H1 (cell line): ENCODE measurements at regions not wholly inside any gene's neighbourhood (a gene's known extent, or its start where the extent isn't known, plus 50 kb on each side); places are given as distances from the start of the nearest gene placed in this dataset.

Experiments used
- CTCF ChIA-PET: fragments of 300-600 bp; sonication (Branson Sonifier 250); formaldehyde crosslinking; loops from one replicate; lab custom pipeline; 2021; ENCODE audit not compliant: partially characterized antibody; lab: Charles Lee
- POLR2A ChIA-PET: fragments of 300-600 bp; sonication (Branson Sonifier 250); formaldehyde crosslinking; loops from one replicate; lab custom pipeline; 2021; ENCODE audit warnings: inconsistent platforms; ENCODE audit not compliant: partially characterized antibody; lab: Charles Lee
- DNase-seq, 2 experiments: peaks; one replicate each; pipeline versions ENCODE4 v3.0.0 to v3.0.0-alpha.2; 2010 to 2022; ENCODE audit warnings: low spot score in 2 of 2, low read depth in 1 of 2, mixed read lengths in 1 of 2
- FAIRE-seq: peaks from 2 replicates; lab custom pipeline; 2011; peaks lifted over from hg19 to GRCh38; lab: Jason Lieb, UNC
- H2AFZ ChIP-seq: 2 replicates; pipeline ENCODE4 v1.8.1; 2012; ENCODE audit warnings: low read length, inconsistent platforms
- H2AK5ac ChIP-seq: 2 replicates; pipeline ENCODE4 v1.6.1; 2013; ENCODE audit warnings: low read depth, low read length
- H2BK120ac ChIP-seq: replicated peaks from 2 replicates; pipeline ENCODE3; 2013; ENCODE audit warnings: low read depth, low read length, inconsistent platforms
- H2BK12ac ChIP-seq: 2 replicates; pipeline ENCODE4 v1.6.1; 2013; ENCODE audit warnings: low read depth, low read length
- H2BK15ac ChIP-seq: 2 replicates; pipeline ENCODE4 v1.6.1; 2013; ENCODE audit warnings: low read length
- H2BK20ac ChIP-seq: 2 replicates; pipeline ENCODE4 v1.6.1; 2013; ENCODE audit warnings: low read length
- H2BK5ac ChIP-seq: 2 replicates; pipeline ENCODE4 v1.6.1; 2013; ENCODE audit warnings: low read depth, low read length
- H3K14ac ChIP-seq: 2 replicates; pipeline ENCODE4 v1.6.1; 2013; ENCODE audit warnings: inconsistent platforms; ENCODE audit not compliant: insufficient read length
- H3K18ac ChIP-seq: 2 replicates; pipeline ENCODE4 v1.6.1; 2013; ENCODE audit warnings: low read length; ENCODE audit errors: extremely low read depth
- H3K23ac ChIP-seq: 2 replicates; pipeline ENCODE4 v1.6.1; 2013; ENCODE audit warnings: inconsistent platforms; ENCODE audit not compliant: insufficient read length
- H3K23me2 ChIP-seq: 2 replicates; pipeline ENCODE4 v1.6.1; 2013; ENCODE audit warnings: low read depth, low read length
- H3K27ac ChIP-seq: 2 replicates; pipeline ENCODE4 v1.6.1; 2011; ENCODE audit warnings: low read depth, low read length, inconsistent platforms
- H3K27me3 ChIP-seq, 4 experiments: replicated peaks in 1 of 4; 1 replicate in 1 of 4; 2 replicates in 3 of 4; pipeline versions ENCODE4 v1.6.1 to v1.8.1; 2011 to 2013; ENCODE audit warnings: low read length in 3 of 4, mild to moderate bottlenecking in 3 of 4, inconsistent platforms in 2 of 4, mixed read lengths in 2 of 4, moderate library complexity in 1 of 4; ENCODE audit not compliant: control insufficient read depth in 3 of 4, insufficient read depth in 3 of 4; ENCODE audit errors: extremely low read depth in 1 of 4
- H3K36me3 ChIP-seq, 4 experiments: 2 replicates each; pipeline versions ENCODE4 v1.6.1 to v1.8.1; 2011 to 2013; ENCODE audit warnings: mild to moderate bottlenecking in 4 of 4, low read length in 3 of 4, moderate library complexity in 2 of 4, control low read depth in 1 of 4, inconsistent platforms in 1 of 4; ENCODE audit not compliant: insufficient read depth in 4 of 4, control insufficient read depth in 2 of 4
- H3K4ac ChIP-seq: replicated peaks from 2 replicates; pipeline ENCODE3; 2013; ENCODE audit warnings: low read length, low read depth, mixed read lengths, inconsistent platforms; ENCODE audit not compliant: insufficient read length
- H3K4me1 ChIP-seq, 4 experiments: replicated peaks in 1 of 4; 1 replicate in 1 of 4; 2 replicates in 3 of 4; pipeline versions ENCODE4 v1.6.1 to v1.8.1; 2011 to 2013; ENCODE audit warnings: low read length in 3 of 4, inconsistent platforms in 2 of 4, mixed read lengths in 1 of 4; ENCODE audit not compliant: insufficient read depth in 4 of 4, control insufficient read depth in 3 of 4
- H3K4me2 ChIP-seq, 2 experiments: 2 replicates each; pipeline versions ENCODE4 v1.6.1 to v1.8.1; 2011 to 2013; ENCODE audit warnings: low read depth in 2 of 2, low read length in 2 of 2, control low read depth in 1 of 2, inconsistent platforms in 1 of 2, mild to moderate bottlenecking in 1 of 2; ENCODE audit not compliant: insufficient read depth in 1 of 2
- H3K4me3 ChIP-seq, 4 experiments: fragments of 200-600, 300-600 bp in 1 of 4; sonication (generic), shearing (Covaris generic), sonication (Bioruptor Twin) in 1 of 4; 2 replicates each; pipeline versions ENCODE4 v1.5.1 to v1.8.1; 2011 to 2016; ENCODE audit warnings: low read length in 4 of 4, low read depth in 3 of 4, control low read depth in 2 of 4, inconsistent platforms in 2 of 4, mild to moderate bottlenecking in 2 of 4, mixed read lengths in 1 of 4, moderate library complexity in 1 of 4; ENCODE audit not compliant: insufficient read depth in 2 of 4; ENCODE audit errors: extremely low read depth in 1 of 4
- H3K56ac ChIP-seq: replicated peaks from 2 replicates; pipeline ENCODE3; 2013; ENCODE audit warnings: low read depth, mild to moderate bottlenecking, mixed read lengths, low read length, inconsistent platforms; ENCODE audit not compliant: insufficient read length
- H3K79me1 ChIP-seq: 2 replicates; pipeline ENCODE4 v1.6.1; 2013; ENCODE audit warnings: low read depth, low read length, control low read depth
- H3K79me2 ChIP-seq, 2 experiments: 2 replicates each; pipeline versions ENCODE4 v1.6.1 to v1.8.1; 2012 to 2013; ENCODE audit warnings: low read length in 2 of 2, mild to moderate bottlenecking in 2 of 2, inconsistent platforms in 1 of 2; ENCODE audit not compliant: insufficient read depth in 2 of 2, control insufficient read depth in 1 of 2
- H3K9ac ChIP-seq, 4 experiments: replicated peaks in 1 of 4; 1 replicate in 1 of 4; 2 replicates in 3 of 4; pipeline versions ENCODE4 v1.6.1 to v1.8.1; 2011 to 2013; ENCODE audit warnings: low read depth in 3 of 4, low read length in 3 of 4, control low read depth in 2 of 4, mild to moderate bottlenecking in 2 of 4, moderate library complexity in 2 of 4, inconsistent platforms in 1 of 4; ENCODE audit errors: extremely low read depth in 1 of 4
- H3K9me3 ChIP-seq, 2 experiments: 2 replicates each; pipeline versions ENCODE4 v1.6.1 to v1.8.1; 2012 to 2013; ENCODE audit warnings: mild to moderate bottlenecking in 2 of 2, moderate library complexity in 2 of 2, control low read depth in 1 of 2, inconsistent platforms in 1 of 2, low read depth in 1 of 2, low read length in 1 of 2, mixed read lengths in 1 of 2; ENCODE audit not compliant: insufficient read depth in 2 of 2
- H4K20me1 ChIP-seq, 2 experiments: replicated peaks in 1 of 2; 2 replicates each; pipeline versions ENCODE3 to v1.8.1; 2011 to 2013; ENCODE audit warnings: inconsistent platforms in 2 of 2, low read length in 2 of 2, mild to moderate bottlenecking in 1 of 2; ENCODE audit not compliant: insufficient read depth in 2 of 2, control insufficient read depth in 1 of 2
- H4K5ac ChIP-seq: 2 replicates; pipeline ENCODE4 v1.6.1; 2013; ENCODE audit warnings: low read length, low read depth, mixed read lengths, inconsistent platforms; ENCODE audit not compliant: insufficient read length
- H4K8ac ChIP-seq: 2 replicates; pipeline ENCODE4 v1.8.0; 2013; ENCODE audit warnings: mild to moderate bottlenecking, moderate library complexity, low read length, inconsistent platforms; ENCODE audit not compliant: insufficient read depth; ENCODE audit errors: extremely low read depth
- H4K91ac ChIP-seq: replicated peaks from 2 replicates; pipeline ENCODE3; 2013; ENCODE audit warnings: low read length, mixed read lengths, inconsistent platforms; ENCODE audit not compliant: insufficient read length
- CBX5 ChIP-seq: fragments of 300-800, 300-1000 bp; sonication (generic); IDR thresholded peaks from 2 replicates; pipeline ENCODE4 v1.7.1; 2016; ENCODE audit warnings: antibody characterized with exemption, low read length, low read depth
- CTBP2 ChIP-seq: IDR thresholded peaks from 2 replicates; pipeline ENCODE4 v1.7.0; 2011; ENCODE audit warnings: borderline replicate concordance, mild to moderate bottlenecking, moderate library complexity, mixed read lengths, low read length; ENCODE audit not compliant: insufficient read depth, insufficient read length
- EZH2 ChIP-seq: fragments of 200-600 bp; sonication (generic); IDR thresholded peaks from 2 replicates; pipeline ENCODE4 v1.7.1; 2012; ENCODE audit warnings: low read depth, mild to moderate bottlenecking, moderate library complexity, low read length, inconsistent platforms; ENCODE audit not compliant: severe bottlenecking
- MAFK ChIP-seq: IDR thresholded peaks from 2 replicates; pipeline ENCODE4 v1.6.1; 2012; ENCODE audit warnings: low read depth, mild to moderate bottlenecking, improper control_type of control experiment, low read length
- USF2 ChIP-seq: IDR thresholded peaks from 2 replicates; pipeline ENCODE4 v1.6.1; 2011; ENCODE audit warnings: low read length, improper control_type of control experiment
- YY1 ChIP-seq: IDR thresholded peaks from 2 replicates; pipeline ENCODE4 v1.6.1; 2011; ENCODE audit warnings: low read depth, mild to moderate bottlenecking, low read length
- WGBS, 2 experiments: shearing (Covaris generic) in 1 of 2; methylation state at CpG; one replicate each; pipeline versions ENCODE4 v1.1.6 to v1.1.7; 2013 to 2015; ENCODE audit warnings: low lambda C conversion rate in 2 of 2, mixed read lengths in 2 of 2, inconsistent platforms in 1 of 2, low coverage in 1 of 2, missing lambda C conversion rate in 1 of 2; ENCODE audit not compliant: insufficient replicate concordance in 2 of 2, insufficient coverage in 1 of 2, insufficient read length in 1 of 2; ENCODE audit errors: extremely low coverage in 1 of 2, missing lambda C conversion rate in 1 of 2; 5-methylcytosine and 5-hydroxymethylcytosine counted together

- no peak for DNase-seq
- Histone ChIP-seq H3K27me3 (no peaks in the 10 kb centered on the region), H2BK20ac (no peak overlapping the region), H4K91ac (no peak overlapping the region), H3K79me2 (no peaks in the 10 kb centered on the region), H2AK5ac (no peak overlapping the region), H3K23ac (no peak overlapping the region), H4K8ac (no peak overlapping the region), H3K18ac (no peak overlapping the region), H3K79me1 (no peaks in the 10 kb centered on the region), H2BK12ac (no peak overlapping the region), H3K14ac (no peak overlapping the region), H2BK15ac (no peak overlapping the region), H4K20me1 (no peaks in the 10 kb centered on the region), H3K4me3 (no peak overlapping the region), H3K23me2 (no peaks in the 10 kb centered on the region; the same call in 1 of the 2 replicates), H2BK120ac (no peak overlapping the region), H3K27ac (no peak overlapping the region), H2BK5ac (no peak overlapping the region), H3K4me1 (no peaks in the 10 kb centered on the region), H3K9me3 (peaks cover 3% of the 10 kb centered on the region in 2 experiments; a peak in 3 of 4 replicates), H3K4me2 (no peak overlapping the region), H3K56ac (no peak overlapping the region), H2AFZ (no peak overlapping the region), H3K4ac (no peak overlapping the region), H4K5ac (no peak overlapping the region), H3K36me3 (no peaks in the 10 kb centered on the region), H3K9ac (no peak overlapping the region)
- no peak for FAIRE-seq
- 91% methylated on average over 2 of the region's 2 CpGs; no CpG with 5 or more reads in 1 of the 2 experiments for WGBS, 2 experiments
- POLR2A ChIA-PET = no interaction called here
- TF ChIP-seq USF2 = no peak
- no peak for TF ChIP-seq CTBP2
- no peak for TF ChIP-seq EZH2
- no peak for TF ChIP-seq MAFK
- no peak for TF ChIP-seq YY1
- TF ChIP-seq CBX5 = no peak
- CTCF ChIA-PET = no interaction called here
Observed at GRCh38 chr3:78545827-78546226, 1222.0 kb downstream of the ROBO1 start.
